ENCODE measurements at regions not wholly inside any gene's neighbourhood (a gene's known extent, or its start where the extent isn't known, plus 50 kb on each side); places are given as distances from the start of the nearest gene placed in this dataset.
"Not testable (repeated sequence)": the region's sequence is repeated elsewhere in the genome, so short reads cannot be mapped to it uniquely, and the experiment has no call there.

DNA sequence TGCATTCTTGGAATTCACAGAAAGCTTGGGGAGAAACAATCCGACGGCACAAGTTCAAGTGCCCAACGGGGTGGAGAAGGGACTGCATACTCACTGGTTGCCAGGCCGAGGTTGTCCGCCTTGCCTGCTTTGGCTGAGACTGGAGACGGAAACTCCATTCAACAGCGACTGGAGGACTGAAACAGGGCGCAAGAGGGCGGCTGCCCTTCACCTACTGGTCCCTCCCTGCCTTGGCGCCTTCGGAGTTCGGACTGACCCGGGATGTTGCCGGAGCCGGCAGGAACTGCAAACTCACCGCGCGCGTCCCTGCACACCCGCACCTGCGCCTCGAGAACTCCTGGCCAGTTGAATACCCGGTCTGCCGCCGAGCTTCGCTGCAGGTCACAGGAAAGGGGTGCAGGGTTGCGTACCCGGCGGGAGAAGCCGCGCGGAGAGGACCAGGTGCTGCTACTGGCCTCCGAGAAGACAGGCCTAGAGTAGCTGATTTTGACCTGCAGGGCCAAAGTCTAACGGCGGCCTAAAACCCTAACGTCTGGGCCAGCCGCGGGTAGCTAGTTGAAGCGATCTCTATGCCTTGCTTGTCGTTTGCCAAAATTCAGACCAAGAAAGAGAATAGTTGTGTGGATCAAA lies 132.9 kb downstream of the FAM72B start:
- not testable (repeated sequence) for H3K9me3 ChIP-seq (ENCODE audit: control insufficient read depth, low read length); H3K4me1 ChIP-seq; H3K9ac ChIP-seq; H3K27ac ChIP-seq; H3K4me3 ChIP-seq (ENCODE audit: low read depth, low read length); H3K4me2 ChIP-seq (ENCODE audit: low read length); H3K36me3 ChIP-seq (ENCODE audit: control insufficient read depth, insufficient read depth, low read length); H3K79me2 ChIP-seq; H2AFZ ChIP-seq; H3K27me3 ChIP-seq (ENCODE audit: control insufficient read depth, insufficient read depth, low read length)

DNA sequence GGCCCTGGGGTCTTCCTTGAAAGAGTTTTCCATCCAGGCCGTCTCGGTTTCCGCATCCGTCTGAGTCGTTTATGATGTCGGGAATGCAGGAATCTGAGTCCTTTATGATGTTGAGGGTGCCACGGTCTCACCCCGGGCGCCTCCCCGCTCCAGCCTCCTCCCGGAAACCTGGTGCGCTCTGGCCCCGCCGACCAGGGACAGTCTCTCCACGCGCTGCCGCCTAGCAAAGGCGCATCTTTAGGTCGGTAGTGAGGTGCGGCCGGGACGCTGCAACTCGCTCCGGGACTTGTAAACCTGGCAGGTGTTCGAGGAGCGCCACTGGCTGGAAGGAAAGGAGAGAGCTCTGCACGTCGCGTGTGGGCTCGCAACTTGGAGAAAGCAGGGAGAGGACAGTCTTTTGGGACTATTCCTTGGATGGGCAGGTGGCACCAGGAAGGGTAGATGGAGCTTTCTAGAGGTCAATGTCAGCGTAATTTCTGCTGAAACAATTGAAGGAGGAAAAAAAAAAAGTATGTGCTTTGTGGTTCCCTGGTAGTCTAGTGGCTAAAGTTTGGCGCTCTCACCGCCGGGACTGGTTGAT lies 132.0 kb downstream of the FAM72B start:
- H3K9me3 ChIP-seq (ENCODE audit: control insufficient read depth, low read length); H3K27ac ChIP-seq; H3K36me3 ChIP-seq (ENCODE audit: control insufficient read depth, insufficient read depth, low read length); H2AFZ ChIP-seq; H3K79me2 ChIP-seq; H3K4me2 ChIP-seq (ENCODE audit: low read length); H3K9ac ChIP-seq; H3K27me3 ChIP-seq (ENCODE audit: control insufficient read depth, insufficient read depth, low read length); H3K4me3 ChIP-seq (ENCODE audit: low read depth, low read length); H3K4me1 ChIP-seq: not testable (repeated sequence)

- not testable (repeated sequence) for H3K4me1 ChIP-seq; H3K9me3 ChIP-seq (ENCODE audit: control insufficient read depth, low read length); H3K9ac ChIP-seq; H2AFZ ChIP-seq; H3K27ac ChIP-seq; H3K79me2 ChIP-seq; H3K36me3 ChIP-seq (ENCODE audit: control insufficient read depth, insufficient read depth, low read length); H3K4me3 ChIP-seq (ENCODE audit: low read depth, low read length); H3K4me2 ChIP-seq (ENCODE audit: low read length); H3K27me3 ChIP-seq (ENCODE audit: control insufficient read depth, insufficient read depth, low read length)
Observed at GRCh38 chr1:121054928-121055327, 129.2 kb downstream of the FAM72B start.

DNA sequence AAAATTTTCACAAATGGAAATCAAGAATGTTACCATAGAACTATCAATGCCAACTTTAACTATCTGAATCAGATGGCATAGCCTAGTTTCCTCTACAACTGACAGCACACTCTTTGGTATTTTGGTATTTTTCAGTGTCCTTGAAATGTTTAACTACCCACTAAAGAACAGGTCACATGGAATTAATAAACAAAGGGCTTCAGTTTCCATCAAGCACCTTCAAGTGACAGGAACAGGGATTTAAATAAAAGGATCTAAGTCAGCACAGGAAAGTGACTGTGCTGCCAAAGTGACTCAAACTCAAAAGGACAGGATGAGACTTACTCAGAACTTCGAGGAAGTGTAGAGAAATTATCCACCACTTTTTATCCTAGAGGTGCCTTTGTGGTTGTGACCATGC lies 117.2 kb downstream of the FAM72B start:
- H2AFZ ChIP-seq; H3K79me2 ChIP-seq; H3K4me3 ChIP-seq (ENCODE audit: low read depth, low read length); H3K36me3 ChIP-seq (ENCODE audit: control insufficient read depth, insufficient read depth, low read length); H3K4me1 ChIP-seq; H3K9me3 ChIP-seq (ENCODE audit: control insufficient read depth, low read length); H3K4me2 ChIP-seq (ENCODE audit: low read length); H3K9ac ChIP-seq; H3K27me3 ChIP-seq (ENCODE audit: control insufficient read depth, insufficient read depth, low read length); H3K27ac ChIP-seq: not testable (repeated sequence)

- H3K4me1 ChIP-seq; H3K4me3 ChIP-seq (ENCODE audit: low read depth, low read length); H3K27ac ChIP-seq; H2AFZ ChIP-seq; H3K27me3 ChIP-seq (ENCODE audit: control insufficient read depth, insufficient read depth, low read length); H3K9ac ChIP-seq; H3K36me3 ChIP-seq (ENCODE audit: control insufficient read depth, insufficient read depth, low read length); H3K9me3 ChIP-seq (ENCODE audit: control insufficient read depth, low read length); H3K79me2 ChIP-seq; H3K4me2 ChIP-seq (ENCODE audit: low read length): not testable (repeated sequence)
Observed at GRCh38 chr1:121068738-121069499, 115.2 kb downstream of the FAM72B start.

GRCh38 chr1:121073852-121074251 lies 110.3 kb downstream of the FAM72B start:
- H3K36me3 ChIP-seq (ENCODE audit: control insufficient read depth, insufficient read depth, low read length); H3K27me3 ChIP-seq (ENCODE audit: control insufficient read depth, insufficient read depth, low read length); H3K4me2 ChIP-seq (ENCODE audit: low read length); H3K4me3 ChIP-seq (ENCODE audit: low read depth, low read length); H3K9me3 ChIP-seq (ENCODE audit: control insufficient read depth, low read length); H3K9ac ChIP-seq; H3K79me2 ChIP-seq; H3K27ac ChIP-seq; H2AFZ ChIP-seq; H3K4me1 ChIP-seq: not testable (repeated sequence)

DNA sequence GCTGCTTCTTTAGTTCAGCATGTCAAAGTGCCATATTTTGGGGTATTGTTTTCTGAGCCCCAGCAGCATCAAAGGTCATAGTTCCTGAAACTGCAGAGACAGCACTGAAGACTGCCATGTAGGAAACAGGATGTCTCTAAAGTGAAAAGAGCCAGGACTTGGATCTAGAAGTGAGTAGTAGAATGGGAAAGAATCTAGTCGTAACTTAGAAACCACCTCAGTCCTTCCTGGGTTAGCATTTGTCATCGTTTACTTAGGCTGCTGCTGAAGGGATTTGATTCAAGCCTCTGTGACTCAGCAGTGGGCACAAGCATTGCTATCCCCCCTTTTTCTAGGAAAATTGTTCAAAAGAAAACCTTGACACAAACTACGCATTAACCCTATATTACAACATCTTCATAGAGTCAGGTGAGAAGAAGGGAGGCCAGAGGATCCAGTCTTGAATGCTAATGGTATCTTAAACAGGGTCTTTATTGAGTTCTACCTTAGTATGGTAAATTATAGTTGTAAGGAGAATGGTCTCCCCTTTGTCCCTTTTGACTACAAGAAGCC lies 108.8 kb downstream of the FAM72B start:
- not testable (repeated sequence) for H3K27me3 ChIP-seq (ENCODE audit: control insufficient read depth, insufficient read depth, low read length); H3K79me2 ChIP-seq; H3K9me3 ChIP-seq (ENCODE audit: control insufficient read depth, low read length); H3K4me1 ChIP-seq; H3K4me2 ChIP-seq (ENCODE audit: low read length); H3K27ac ChIP-seq; H3K4me3 ChIP-seq (ENCODE audit: low read depth, low read length); H2AFZ ChIP-seq; H3K9ac ChIP-seq; H3K36me3 ChIP-seq (ENCODE audit: control insufficient read depth, insufficient read depth, low read length)

GRCh38 chr1:121076674-121077073 lies 107.5 kb downstream of the FAM72B start:
- not testable (repeated sequence) for H3K9ac ChIP-seq; H3K36me3 ChIP-seq (ENCODE audit: control insufficient read depth, insufficient read depth, low read length); H3K4me3 ChIP-seq (ENCODE audit: low read depth, low read length); H3K27ac ChIP-seq; H3K27me3 ChIP-seq (ENCODE audit: control insufficient read depth, insufficient read depth, low read length); H3K4me1 ChIP-seq; H2AFZ ChIP-seq; H3K9me3 ChIP-seq (ENCODE audit: control insufficient read depth, low read length); H3K4me2 ChIP-seq (ENCODE audit: low read length); H3K79me2 ChIP-seq

DNA sequence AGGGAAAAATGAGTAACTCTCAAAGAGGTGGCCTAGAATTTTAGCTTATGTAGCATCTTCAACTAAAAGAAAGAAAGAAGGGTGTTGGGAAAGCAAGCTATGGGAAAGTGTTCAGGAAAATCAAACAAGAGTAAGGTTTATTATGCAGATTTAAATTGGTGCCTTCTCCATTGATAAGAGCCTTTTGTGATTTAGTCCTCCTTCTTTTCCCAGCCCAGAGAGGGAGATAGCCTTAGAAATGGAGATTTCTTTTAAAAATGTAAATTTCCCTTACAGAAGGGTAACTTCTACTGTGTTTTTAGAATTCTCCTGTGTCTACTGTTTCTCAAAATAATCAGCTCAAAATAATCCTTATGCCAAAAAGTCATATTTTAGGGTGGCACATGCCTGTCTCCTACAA lies 104.5 kb downstream of the FAM72B start:
- not testable (repeated sequence) for H2AFZ ChIP-seq; H3K79me2 ChIP-seq; H3K9me3 ChIP-seq (ENCODE audit: control insufficient read depth, low read length); H3K9ac ChIP-seq; H3K36me3 ChIP-seq (ENCODE audit: control insufficient read depth, insufficient read depth, low read length); H3K4me2 ChIP-seq (ENCODE audit: low read length); H3K27me3 ChIP-seq (ENCODE audit: control insufficient read depth, insufficient read depth, low read length); H3K4me3 ChIP-seq (ENCODE audit: low read depth, low read length); H3K27ac ChIP-seq; H3K4me1 ChIP-seq

DNA sequence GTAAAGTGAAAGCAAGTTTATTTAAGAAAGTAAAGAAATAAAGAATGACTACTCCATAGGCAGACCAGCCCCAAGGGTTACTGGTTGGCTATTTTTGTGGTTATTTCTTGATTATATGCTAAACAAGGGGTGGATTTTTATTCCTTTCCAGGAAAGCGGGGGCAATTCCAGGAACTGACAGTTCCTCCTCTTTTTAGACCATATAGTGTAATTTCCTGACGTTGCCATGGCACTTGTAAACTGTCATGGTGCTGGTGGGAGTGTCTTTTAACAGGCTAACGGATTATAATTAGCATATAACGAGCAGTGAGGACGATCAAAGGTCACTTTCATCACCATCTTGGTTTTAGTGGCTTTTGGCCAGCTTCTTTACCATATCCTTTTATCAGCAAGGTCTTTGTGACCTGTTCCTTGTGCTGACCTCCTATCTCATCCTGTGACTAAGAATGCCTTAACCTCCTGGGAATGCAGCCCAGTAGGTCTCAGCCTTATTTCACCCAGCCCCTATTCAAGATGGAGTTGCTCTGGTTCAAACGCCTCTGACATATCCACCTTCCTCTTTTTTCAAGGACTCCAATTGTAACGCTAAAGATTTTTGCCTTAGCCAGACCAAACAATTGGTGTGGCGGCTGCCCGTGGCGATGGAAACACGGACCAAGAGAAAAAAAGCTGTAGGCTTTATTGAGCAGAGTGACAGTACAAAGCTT lies 103.8 kb downstream of the FAM72B start:
- H3K36me3 ChIP-seq (ENCODE audit: control insufficient read depth, insufficient read depth, low read length); H3K27ac ChIP-seq; H3K4me2 ChIP-seq (ENCODE audit: low read length); H3K9me3 ChIP-seq (ENCODE audit: control insufficient read depth, low read length); H3K9ac ChIP-seq; H3K79me2 ChIP-seq; H3K27me3 ChIP-seq (ENCODE audit: control insufficient read depth, insufficient read depth, low read length); H3K4me3 ChIP-seq (ENCODE audit: low read depth, low read length); H2AFZ ChIP-seq; H3K4me1 ChIP-seq: not testable (repeated sequence)
